ENCODE measurements at regions not wholly inside any gene's neighbourhood (a gene's known extent, or its start where the extent isn't known, plus 50 kb on each side); places are given as distances from the start of the nearest gene placed in this dataset.

- TF ChIP-seq CTCF (IDR thresholded peaks at IDR 0.05; ENCODE audit: insufficient read depth, low read depth, low read length) (peak; percentile 7), EZH2 (IDR thresholded peaks at IDR 0.05; ENCODE audit: insufficient read depth, low read length) (no peak)
Observed at GRCh38 chr4:36414248-36414647, 132.8 kb downstream of the DTHD1 start.
